OCI-LY3 (cell line): ENCODE measurements at regions not wholly inside any gene's neighbourhood (a gene's known extent, or its start where the extent isn't known, plus 50 kb on each side); places are given as distances from the start of the nearest gene placed in this dataset.

ENCODE experiments used
- H2AFZ ChIP-seq: fragments of 200-600, 300-600 bp; shearing (Covaris generic); 2 replicates; pipeline ENCODE4 v1.6.0; 2014; ENCODE audit warnings: antibody characterized with exemption, low read depth, low read length
- H3K27ac ChIP-seq: fragments of 200-600, 300-600 bp; sonication (generic); 2 replicates; pipeline ENCODE4 v1.5.1; 2014; ENCODE audit warnings: mild to moderate bottlenecking, low read length, moderate library complexity, mixed read lengths
- H3K27me3 ChIP-seq: fragments of 200-600, 300-600 bp; sonication (generic); 2 replicates; pipeline ENCODE4 v1.6.1; 2014; ENCODE audit warnings: low read depth, low read length, mixed read lengths
- H3K36me3 ChIP-seq: fragments of 200-600, 300-600 bp; sonication (generic); replicated peaks from 2 replicates; pipeline ENCODE3; 2014; ENCODE audit warnings: low read depth, low read length, mixed read lengths
- H3K4me1 ChIP-seq: fragments of 300-600, 200-600 bp; sonication (generic); 2 replicates; pipeline ENCODE4 v1.6.1; 2014; ENCODE audit warnings: low read length, mixed read lengths
- H3K4me2 ChIP-seq: fragments of 200-600, 300-600 bp; sonication (generic); 2 replicates; pipeline ENCODE4 v1.6.1; 2014; ENCODE audit warnings: low read length, mixed read lengths
- H3K4me3 ChIP-seq: fragments of 300-600, 200-600 bp; sonication (generic); 2 replicates; pipeline ENCODE4 v1.5.1; 2014; ENCODE audit warnings: antibody characterized with exemption, mild to moderate bottlenecking, low read length, moderate library complexity
- H3K79me2 ChIP-seq: fragments of 300-600, 200-600 bp; shearing (Covaris generic); 2 replicates; pipeline ENCODE4 v1.6.1; 2014; ENCODE audit warnings: mild to moderate bottlenecking, low read length, mixed read lengths
- H3K9ac ChIP-seq: fragments of 300-600, 200-600 bp; shearing (Covaris generic); 2 replicates; pipeline ENCODE4 v1.6.0; 2014; ENCODE audit warnings: mild to moderate bottlenecking, low read length, moderate library complexity
- H3K9me3 ChIP-seq: fragments of 200-600, 300-600 bp; shearing (Covaris generic); 2 replicates; pipeline ENCODE4 v1.6.1; 2014; ENCODE audit warnings: low read length, mixed read lengths; ENCODE audit not compliant: insufficient read depth
- H4K20me1 ChIP-seq: fragments of 200-600, 300-600 bp; sonication (generic); 2 replicates; pipeline ENCODE4 v1.6.1; 2016; ENCODE audit warnings: low read length, mixed read lengths; ENCODE audit not compliant: insufficient read depth
- EZH2phosphoT487 ChIP-seq: fragments of 200-600 bp; shearing (Covaris generic); IDR thresholded peaks from 2 replicates; pipeline ENCODE4 v1.6.1; 2018; ENCODE audit warnings: antibody characterized with exemption, mixed run types, low read depth
- TF ChIP-seq, protein P1 (sequence below): fragments of 200-600, 300-600 bp; sonication (generic); IDR thresholded peaks from 2 replicates; pipeline ENCODE4 v1.5.1; 2014; ENCODE audit warnings: antibody characterized with exemption, low read length, low read depth

GRCh38 chr10:10814069-10814468 lies 203.6 kb upstream of the CELF2 start:
- Histone ChIP-seq H3K36me3 (no peaks in the 10 kb centered on the region), H3K4me3 (no peak overlapping the region), H3K27ac (no peak overlapping the region), H3K9ac (no peak overlapping the region), H3K4me2 (no peak overlapping the region), H4K20me1 (no peaks in the 10 kb centered on the region), H3K79me2 (no peaks in the 10 kb centered on the region), H3K4me1 (no peaks in the 10 kb centered on the region), H3K9me3 (no peaks in the 10 kb centered on the region), H2AFZ (no peak overlapping the region), H3K27me3 (no peaks in the 10 kb centered on the region)
- TF ChIP-seq, protein P1, sequence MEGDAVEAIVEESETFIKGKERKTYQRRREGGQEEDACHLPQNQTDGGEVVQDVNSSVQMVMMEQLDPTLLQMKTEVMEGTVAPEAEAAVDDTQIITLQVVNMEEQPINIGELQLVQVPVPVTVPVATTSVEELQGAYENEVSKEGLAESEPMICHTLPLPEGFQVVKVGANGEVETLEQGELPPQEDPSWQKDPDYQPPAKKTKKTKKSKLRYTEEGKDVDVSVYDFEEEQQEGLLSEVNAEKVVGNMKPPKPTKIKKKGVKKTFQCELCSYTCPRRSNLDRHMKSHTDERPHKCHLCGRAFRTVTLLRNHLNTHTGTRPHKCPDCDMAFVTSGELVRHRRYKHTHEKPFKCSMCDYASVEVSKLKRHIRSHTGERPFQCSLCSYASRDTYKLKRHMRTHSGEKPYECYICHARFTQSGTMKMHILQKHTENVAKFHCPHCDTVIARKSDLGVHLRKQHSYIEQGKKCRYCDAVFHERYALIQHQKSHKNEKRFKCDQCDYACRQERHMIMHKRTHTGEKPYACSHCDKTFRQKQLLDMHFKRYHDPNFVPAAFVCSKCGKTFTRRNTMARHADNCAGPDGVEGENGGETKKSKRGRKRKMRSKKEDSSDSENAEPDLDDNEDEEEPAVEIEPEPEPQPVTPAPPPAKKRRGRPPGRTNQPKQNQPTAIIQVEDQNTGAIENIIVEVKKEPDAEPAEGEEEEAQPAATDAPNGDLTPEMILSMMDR, result no peak
- TF ChIP-seq EZH2phosphoT487, result no peak

- Histone ChIP-seq H3K4me2 (no peak overlapping the region), H3K27me3 (no peaks in the 10 kb centered on the region), H3K9me3 (no peaks in the 10 kb centered on the region)
Measured at GRCh38 chr10:10816447-10816846, 201.2 kb upstream of the CELF2 start.

DNA sequence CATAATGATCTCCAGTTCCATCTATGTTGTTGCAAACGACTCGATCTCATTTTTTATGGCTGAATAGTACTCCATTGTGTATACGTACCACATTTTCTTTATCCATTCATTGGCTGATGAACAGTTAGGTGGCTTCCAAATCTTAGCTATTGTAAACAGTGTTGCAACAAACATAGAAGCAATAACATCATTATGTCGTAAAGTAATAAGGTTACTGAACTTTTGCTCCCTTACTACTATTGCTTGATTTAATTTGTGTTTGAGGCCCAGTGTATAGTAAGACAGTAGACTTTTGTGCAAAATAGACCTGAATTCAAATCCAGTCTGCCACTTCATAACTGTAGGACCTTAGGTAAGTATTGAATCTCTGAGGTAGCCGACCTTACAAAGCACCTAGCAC lies 200.1 kb upstream of the CELF2 start:
- TF ChIP-seq EZH2phosphoT487, result no peak
- TF ChIP-seq, protein P1, result no peak

More at GRCh38 chr10:10816447-10816846, 201.2 kb upstream of the CELF2 start:
- Histone ChIP-seq H3K79me2 (no peaks in the 10 kb centered on the region), H3K36me3 (no peaks in the 10 kb centered on the region), H3K9ac (no peak overlapping the region), H4K20me1 (no peaks in the 10 kb centered on the region), H3K4me1 (no peaks in the 10 kb centered on the region), H3K4me3 (no peak overlapping the region), H2AFZ (no peak overlapping the region), H3K27ac (no peak overlapping the region)
- TF ChIP-seq, protein P1, result no peak
- no peak for TF ChIP-seq EZH2phosphoT487

GRCh38 chr10:10818082-10818481 lies 199.6 kb upstream of the CELF2 start:
- Histone ChIP-seq H3K9ac (no peak overlapping the region), H3K4me2 (no peak overlapping the region), H4K20me1 (no peaks in the 10 kb centered on the region), H3K27me3 (no peaks in the 10 kb centered on the region), H3K4me3 (no peak overlapping the region), H3K9me3 (no peaks in the 10 kb centered on the region), H3K36me3 (no peaks in the 10 kb centered on the region), H3K79me2 (no peaks in the 10 kb centered on the region), H3K4me1 (no peaks in the 10 kb centered on the region), H3K27ac (no peak overlapping the region), H2AFZ (no peak overlapping the region)
- TF ChIP-seq, protein P1, result no peak
- no peak for TF ChIP-seq EZH2phosphoT487

More for the DNA sequence above, 200.1 kb upstream of the CELF2 start:
- Histone ChIP-seq H3K4me1 (no peaks in the 10 kb centered on the region), H3K36me3 (no peaks in the 10 kb centered on the region), H3K9me3 (no peaks in the 10 kb centered on the region), H3K79me2 (no peaks in the 10 kb centered on the region), H2AFZ (no peak overlapping the region), H3K27me3 (no peaks in the 10 kb centered on the region), H3K4me3 (no peak overlapping the region), H4K20me1 (no peaks in the 10 kb centered on the region), H3K27ac (no peak overlapping the region), H3K4me2 (no peak overlapping the region), H3K9ac (no peak overlapping the region)
